ENCODE measurements at regions not wholly inside any gene's neighbourhood (a gene's known extent, or its start where the extent isn't known, plus 50 kb on each side); places are given as distances from the start of the nearest gene placed in this dataset.

- Histone ChIP-seq H3K4me1 (ENCODE audit: control insufficient read depth in 1 of 2, low read depth in 2 of 2) (no peaks in the 10 kb centered on the region), H3K27ac (no peak overlapping the region), H3K36me3 (no peaks in the 10 kb centered on the region), H3K4me3 (no peak overlapping the region), H3K9me3 (no peaks in the 10 kb centered on the region), H3K27me3 (replicated peaks; ENCODE audit: insufficient read depth) (no peaks in the 10 kb centered on the region)
- no peak for DNase-seq (ENCODE audit: low spot score)
- ATAC-seq (ENCODE audit: insufficient number of reproducible peaks, low FRiP score, low read depth) = no peak
- no peak for TF ChIP-seq CTCF (IDR thresholded peaks at IDR 0.05)
These were observed 363.5 kb downstream of the SLCO4C1 start for GRCh38 chr5:101932599-101932998.

- Histone ChIP-seq H3K4me3 (no peak overlapping the region), H3K27ac (no peak overlapping the region)
- no peak for ATAC-seq (ENCODE audit: insufficient number of reproducible peaks, low FRiP score, low read depth)
These were observed 366.5 kb downstream of the SLCO4C1 start for GRCh38 chr5:101929628-101930027.

GRCh38 chr5:101917166-101917565 lies 378.9 kb downstream of the SLCO4C1 start:
- no peak for TF ChIP-seq CTCF (IDR thresholded peaks at IDR 0.05)
- H3K36me3 ChIP-seq = no peaks in the 10 kb centered on the region
- H3K27ac ChIP-seq = no peak overlapping the region
- no peak overlapping the region for H3K4me3 ChIP-seq
- DNase-seq (ENCODE audit: low spot score) = no peak
- H3K27me3 ChIP-seq (replicated peaks; ENCODE audit: insufficient read depth) = no peaks in the 10 kb centered on the region
- no peaks in the 10 kb centered on the region for H3K4me1 ChIP-seq (ENCODE audit: control insufficient read depth in 1 of 2, low read depth in 2 of 2)
- no peaks in the 10 kb centered on the region for H3K9me3 ChIP-seq
- ATAC-seq (ENCODE audit: insufficient number of reproducible peaks, low FRiP score, low read depth) = no peak

More at GRCh38 chr5:101929628-101930027, 366.5 kb downstream of the SLCO4C1 start:
- Histone ChIP-seq H3K36me3 (no peaks in the 10 kb centered on the region), H3K4me1 (ENCODE audit: control insufficient read depth in 1 of 2, low read depth in 2 of 2) (no peaks in the 10 kb centered on the region), H3K27me3 (replicated peaks; ENCODE audit: insufficient read depth) (no peaks in the 10 kb centered on the region), H3K9me3 (no peaks in the 10 kb centered on the region)
- TF ChIP-seq CTCF (IDR thresholded peaks at IDR 0.05) = no peak
- no peak for DNase-seq (ENCODE audit: low spot score)

DNA sequence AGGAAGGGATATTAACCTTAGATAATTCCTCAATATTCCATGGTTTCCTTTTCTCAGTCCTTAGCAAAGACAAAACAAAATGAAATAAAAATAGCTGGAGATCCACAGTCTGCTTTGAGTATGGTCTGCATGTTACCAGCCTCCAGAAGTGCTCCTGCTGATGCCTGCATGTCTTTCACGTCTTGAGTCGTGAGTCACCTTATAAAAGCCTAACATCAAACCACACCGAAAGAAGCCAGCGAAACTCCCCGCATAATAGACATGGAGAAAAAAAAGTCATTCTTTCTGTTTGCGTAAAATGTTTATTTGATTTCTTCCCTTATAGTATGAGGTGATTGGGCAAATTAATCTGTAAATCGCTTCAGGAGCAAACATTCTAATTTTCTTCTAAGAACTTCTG lies 380.5 kb downstream of the SLCO4C1 start:
- no peak for TF ChIP-seq CTCF (IDR thresholded peaks at IDR 0.05)
- no peak for ATAC-seq (ENCODE audit: insufficient number of reproducible peaks, low FRiP score, low read depth)
- no peaks in the 10 kb centered on the region for H3K36me3 ChIP-seq
- H3K4me1 ChIP-seq (ENCODE audit: control insufficient read depth in 1 of 2, low read depth in 2 of 2) = no peaks in the 10 kb centered on the region
- no peak overlapping the region for H3K27ac ChIP-seq
- no peaks in the 10 kb centered on the region for H3K9me3 ChIP-seq
- H3K4me3 ChIP-seq = no peak overlapping the region
- H3K27me3 ChIP-seq (replicated peaks; ENCODE audit: insufficient read depth) = no peaks in the 10 kb centered on the region
- no peak for DNase-seq (ENCODE audit: low spot score)

- TF ChIP-seq CTCF (IDR thresholded peaks at IDR 0.05) = no peak
- ATAC-seq (ENCODE audit: insufficient number of reproducible peaks, low FRiP score, low read depth) (no peak), DNase-seq (ENCODE audit: low spot score) (no peak)
- Histone ChIP-seq H3K4me3 (no peak overlapping the region), H3K27me3 (replicated peaks; ENCODE audit: insufficient read depth) (no peaks in the 10 kb centered on the region), H3K9me3 (no peaks in the 10 kb centered on the region), H3K4me1 (ENCODE audit: control insufficient read depth in 1 of 2, low read depth in 2 of 2) (no peaks in the 10 kb centered on the region), H3K27ac (peak overlapping the region in 1 of 2 donors; percentile 34), H3K36me3 (no peaks in the 10 kb centered on the region)
These were observed 391.3 kb downstream of the SLCO4C1 start for GRCh38 chr5:101904736-101905135.

Data from thoracic aorta (tissue), 2 donors.